Hematopoietic multipotent progenitor cell treated with erythropoietin and hydrocortisone succinate and interleukin-3 and kit ligand, for 15 days (in vitro differentiated cells): ENCODE measurements at regions not wholly inside any gene's neighbourhood (a gene's known extent, or its start where the extent isn't known, plus 50 kb on each side); places are given as distances from the start of the nearest gene placed in this dataset.
"Not testable (repeated sequence)": the region's sequence is repeated elsewhere in the genome, so short reads cannot be mapped to it uniquely, and the experiment has no call there.

Experiments used
- DNase-seq: peaks from one replicate; pipeline ENCODE4 v3.0.0-alpha.2; 2015; ENCODE audit warnings: low spot score

DNA sequence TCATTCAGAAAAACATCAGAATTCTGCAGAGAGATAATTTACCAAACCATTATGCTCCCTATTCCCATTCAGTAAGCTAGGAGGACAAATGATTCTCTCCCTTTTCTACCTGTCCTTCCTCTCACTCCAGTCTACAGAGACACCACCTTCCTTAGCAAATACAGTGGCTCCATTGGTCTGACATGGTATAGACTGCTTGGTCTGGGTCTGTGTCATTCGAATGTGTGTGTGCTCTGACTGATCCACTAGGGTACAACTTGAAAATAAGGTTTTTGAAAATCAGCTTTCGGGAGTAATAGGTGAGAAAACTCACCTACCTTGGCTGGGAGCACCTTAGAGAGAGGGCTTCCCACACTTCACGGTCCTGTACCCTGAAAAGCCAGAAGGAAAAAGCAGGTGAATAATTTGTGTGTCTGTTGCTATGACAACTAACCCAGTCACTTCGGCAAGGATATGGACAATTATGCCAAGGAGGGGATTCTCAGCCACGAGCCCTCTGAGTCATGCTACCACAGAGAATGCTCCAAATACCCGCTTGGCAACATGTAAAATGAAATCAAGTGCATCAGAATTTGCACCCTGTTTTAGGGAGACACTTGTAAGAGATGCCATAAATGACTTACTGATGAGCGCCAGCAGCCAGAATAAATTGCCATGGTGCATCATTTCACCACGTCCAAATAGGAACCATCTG, 114.5 kb upstream of the PRKCQ start:
- no peak for DNase-seq

DNA sequence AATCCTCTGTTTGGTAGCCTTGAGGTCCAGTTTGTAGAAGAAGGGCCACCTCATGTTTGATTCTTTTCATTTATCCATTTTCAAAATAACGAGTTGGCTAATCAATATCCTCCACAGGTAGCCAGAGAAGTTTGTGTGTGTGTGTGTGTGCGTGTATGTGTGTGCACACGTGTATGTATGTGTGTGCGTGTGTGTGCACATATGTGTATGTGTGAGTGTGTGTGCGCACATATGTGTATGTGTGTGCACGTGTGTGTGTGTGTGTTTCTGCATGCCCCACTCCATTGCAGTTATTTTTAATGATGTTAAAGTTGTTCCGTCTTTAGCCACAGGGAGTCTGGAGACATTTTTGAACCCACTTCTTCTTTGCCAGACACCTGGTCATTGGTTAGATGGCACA, 112.8 kb upstream of the PRKCQ start:
- DNase-seq: no peak

- no peak for DNase-seq
These were observed 112.0 kb upstream of the PRKCQ start for GRCh38 chr10:6692103-6692502.

DNA sequence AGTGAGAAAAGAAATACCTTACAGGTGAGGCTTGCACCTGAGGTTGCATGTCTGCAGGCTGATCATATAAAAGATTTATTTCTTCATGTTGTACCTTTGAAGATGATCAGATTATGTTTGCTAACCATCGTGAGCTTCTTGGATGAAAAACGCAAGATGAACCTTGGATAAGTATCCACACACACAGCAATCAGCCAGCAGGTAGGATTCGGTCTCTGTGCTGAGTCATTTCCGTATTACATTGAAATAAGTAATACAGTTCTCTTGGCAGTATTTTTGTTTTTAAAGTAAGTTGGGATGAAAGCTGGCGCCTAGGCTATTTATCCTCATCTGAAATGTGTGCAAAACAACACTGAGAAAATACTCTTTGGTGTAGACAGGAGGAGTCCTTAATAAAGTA, 109.0 kb upstream of the PRKCQ start:
- no peak for DNase-seq

GRCh38 chr10:6680735-6681134, 100.7 kb upstream of the PRKCQ start:
- DNase-seq: no peak

GRCh38 chr10:6678956-6679355, 98.9 kb upstream of the PRKCQ start:
- no peak for DNase-seq

GRCh38 chr10:6678211-6678803, 98.2 kb upstream of the PRKCQ start:
- peak; percentile 62 for DNase-seq

DNA sequence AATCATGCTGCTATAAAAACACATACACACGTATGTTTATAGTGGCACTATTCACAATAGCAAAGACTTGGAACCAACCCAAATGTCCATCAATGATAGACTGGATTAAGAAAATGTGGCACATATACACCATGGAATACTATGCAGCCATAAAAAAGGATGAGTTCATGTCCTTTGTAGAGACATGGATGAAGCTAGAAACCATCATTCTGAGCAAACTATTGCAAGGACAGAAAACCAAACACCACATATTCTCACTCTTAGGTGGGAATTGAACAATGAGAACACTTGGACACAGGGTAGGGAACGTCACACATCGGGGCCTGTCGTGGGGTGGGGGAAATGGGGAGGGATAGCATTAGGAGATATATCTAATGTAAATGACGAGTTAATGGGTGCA, 97.1 kb upstream of the PRKCQ start:
- not testable (repeated sequence) for DNase-seq

DNA sequence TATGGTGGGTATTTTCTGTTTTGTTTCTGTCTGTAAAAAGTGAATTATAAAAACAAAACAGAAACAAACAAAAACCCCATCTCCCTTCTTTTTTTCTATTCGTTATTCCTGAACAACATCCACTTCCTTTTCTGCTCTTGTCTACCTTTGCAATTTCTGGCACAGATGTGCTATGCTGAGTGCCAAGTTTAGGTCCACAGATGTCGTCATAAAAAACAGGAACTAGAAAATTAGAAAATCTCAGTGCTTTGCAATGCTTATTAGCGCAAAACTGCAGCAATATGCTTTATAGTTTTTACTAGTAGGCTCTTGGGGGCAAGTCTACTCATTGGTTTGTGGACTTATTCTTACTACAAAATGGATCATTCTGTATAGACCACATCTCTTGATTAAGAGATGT, 94.2 kb upstream of the PRKCQ start:
- DNase-seq: no peak

DNA sequence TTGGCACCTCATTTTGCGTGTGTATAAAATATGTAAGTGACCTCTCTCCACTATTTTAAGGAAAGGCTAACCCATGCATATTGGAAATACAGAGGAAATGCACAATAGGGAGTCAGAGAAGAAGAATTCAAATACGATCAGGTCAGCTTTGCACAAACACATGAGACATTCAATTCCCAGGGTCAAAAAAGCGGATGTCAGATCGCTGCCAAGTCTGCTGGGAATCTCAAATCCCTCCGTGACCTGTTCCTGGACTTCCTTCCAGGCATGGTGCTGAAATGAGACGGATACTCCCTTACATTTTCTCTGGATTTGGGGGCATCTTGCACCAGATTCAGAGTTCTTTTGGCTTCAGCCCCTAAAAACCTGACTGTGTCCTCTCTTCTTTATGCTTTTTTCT, 91.9 kb upstream of the PRKCQ start:
- no peak for DNase-seq

DNA sequence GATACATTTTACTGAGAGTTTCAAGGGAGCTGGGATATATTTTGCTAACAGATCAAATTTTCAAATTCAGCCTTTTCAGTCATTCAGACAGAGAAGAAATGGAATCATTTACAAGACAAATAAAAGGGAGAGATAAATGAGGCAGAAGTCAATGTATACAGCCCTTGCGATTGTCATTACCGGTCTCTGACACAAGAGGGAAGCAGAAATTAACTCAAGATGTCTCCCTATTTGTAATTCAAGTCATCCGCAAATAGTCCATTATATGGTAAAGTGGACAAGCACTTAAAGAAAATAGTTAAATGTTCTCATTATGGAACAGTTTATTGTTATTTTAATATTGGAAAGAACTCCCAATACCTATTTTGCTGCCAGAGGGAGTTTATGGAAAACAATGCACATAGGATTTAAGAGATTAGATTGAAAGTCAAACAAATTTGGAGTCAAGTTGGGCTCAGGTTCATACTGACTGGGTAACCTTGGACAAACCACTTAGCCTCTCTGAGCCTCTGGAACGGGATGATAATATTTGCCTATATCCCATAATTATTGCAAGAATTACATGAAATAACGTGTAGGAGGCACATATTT, 89.3 kb upstream of the PRKCQ start:
- peak; percentile 9 for DNase-seq

GRCh38 chr10:6667679-6668270, 87.7 kb upstream of the PRKCQ start:
- peak; percentile 23 for DNase-seq

DNA sequence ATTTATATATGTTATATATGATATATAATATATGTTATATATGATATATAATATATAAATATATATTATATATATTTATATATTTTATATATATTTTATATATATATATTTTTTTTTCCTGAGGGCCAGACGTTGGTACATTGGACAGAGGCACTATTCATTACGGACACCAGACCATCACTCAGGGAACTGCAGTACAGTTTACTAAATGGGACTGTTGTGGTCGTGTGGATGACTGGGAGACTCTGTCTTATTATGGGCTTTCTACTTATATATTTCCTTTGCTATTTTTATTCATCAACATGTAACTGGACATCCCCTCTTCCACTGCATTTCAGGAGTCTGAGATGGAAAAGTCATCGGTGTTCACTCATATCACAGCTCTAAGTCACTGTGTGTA, 87.1 kb upstream of the PRKCQ start:
- no peak for DNase-seq

- DNase-seq: no peak
These were observed 85.8 kb upstream of the PRKCQ start for GRCh38 chr10:6665847-6666246.

GRCh38 chr10:6660460-6660859, 80.4 kb upstream of the PRKCQ start:
- no peak for DNase-seq

DNA sequence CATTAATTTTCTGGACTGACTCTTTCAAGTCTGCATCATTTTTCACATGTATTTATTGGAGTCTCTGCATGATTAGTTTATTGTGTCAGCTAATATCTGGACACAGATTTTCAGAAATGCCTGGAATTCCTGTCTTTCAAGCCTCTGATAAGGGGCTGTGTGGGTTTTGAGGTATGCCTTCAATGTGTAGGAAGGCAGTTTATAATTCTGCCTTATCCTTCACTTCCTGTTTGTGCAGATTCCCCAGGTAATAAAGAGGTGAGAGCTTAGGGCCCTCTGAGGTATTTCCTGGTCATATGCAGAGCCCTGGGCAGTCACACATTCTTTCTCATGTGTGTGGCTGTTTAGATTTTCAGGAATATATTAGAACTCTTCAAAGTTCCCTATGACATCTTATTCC, 79.4 kb upstream of the PRKCQ start:
- DNase-seq: no peak

- no peak for DNase-seq
These were observed 77.6 kb upstream of the PRKCQ start for GRCh38 chr10:6657669-6658068.

- DNase-seq: no peak
These were observed 77.1 kb upstream of the PRKCQ start for GRCh38 chr10:6657196-6657595.

GRCh38 chr10:6654571-6654970, 74.5 kb upstream of the PRKCQ start:
- no peak for DNase-seq

DNA sequence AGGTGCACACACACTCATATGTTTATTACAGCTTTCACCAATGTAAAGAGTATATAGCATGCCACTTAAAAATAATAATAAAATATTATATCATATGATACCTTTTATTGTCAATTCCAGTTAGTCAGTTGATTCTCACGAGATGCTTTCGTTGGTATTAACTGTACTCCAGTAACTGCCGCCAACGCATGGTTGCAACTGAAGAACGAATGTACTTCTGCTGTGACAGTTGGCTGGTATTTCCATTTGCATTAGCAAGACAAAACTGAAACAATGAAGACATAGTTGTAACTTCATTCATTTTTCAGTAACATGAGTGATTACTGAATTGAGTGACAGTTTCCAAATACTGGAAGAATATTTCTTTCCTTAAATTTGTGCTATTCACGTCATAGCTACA, 70.5 kb upstream of the PRKCQ start:
- DNase-seq: no peak

DNA sequence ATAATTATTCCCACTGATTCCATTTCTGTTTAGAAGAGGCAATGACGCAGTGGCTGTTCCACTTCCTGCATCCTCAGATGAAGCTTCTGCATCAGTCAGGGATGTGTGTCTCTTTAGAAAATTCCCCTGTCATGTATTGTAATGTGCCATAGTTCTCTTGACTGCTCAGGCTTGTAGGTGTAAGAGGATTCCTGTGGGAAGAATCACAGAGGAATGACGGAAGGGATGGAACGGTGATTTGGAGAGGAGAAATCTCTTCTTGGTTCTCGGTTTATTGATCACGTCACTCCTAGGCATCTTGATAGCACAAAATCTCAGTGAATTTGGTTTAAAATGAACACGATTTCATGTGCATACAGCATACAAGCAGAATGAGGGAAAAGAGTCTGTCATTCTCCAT, 69.8 kb upstream of the PRKCQ start:
- no peak for DNase-seq

DNA sequence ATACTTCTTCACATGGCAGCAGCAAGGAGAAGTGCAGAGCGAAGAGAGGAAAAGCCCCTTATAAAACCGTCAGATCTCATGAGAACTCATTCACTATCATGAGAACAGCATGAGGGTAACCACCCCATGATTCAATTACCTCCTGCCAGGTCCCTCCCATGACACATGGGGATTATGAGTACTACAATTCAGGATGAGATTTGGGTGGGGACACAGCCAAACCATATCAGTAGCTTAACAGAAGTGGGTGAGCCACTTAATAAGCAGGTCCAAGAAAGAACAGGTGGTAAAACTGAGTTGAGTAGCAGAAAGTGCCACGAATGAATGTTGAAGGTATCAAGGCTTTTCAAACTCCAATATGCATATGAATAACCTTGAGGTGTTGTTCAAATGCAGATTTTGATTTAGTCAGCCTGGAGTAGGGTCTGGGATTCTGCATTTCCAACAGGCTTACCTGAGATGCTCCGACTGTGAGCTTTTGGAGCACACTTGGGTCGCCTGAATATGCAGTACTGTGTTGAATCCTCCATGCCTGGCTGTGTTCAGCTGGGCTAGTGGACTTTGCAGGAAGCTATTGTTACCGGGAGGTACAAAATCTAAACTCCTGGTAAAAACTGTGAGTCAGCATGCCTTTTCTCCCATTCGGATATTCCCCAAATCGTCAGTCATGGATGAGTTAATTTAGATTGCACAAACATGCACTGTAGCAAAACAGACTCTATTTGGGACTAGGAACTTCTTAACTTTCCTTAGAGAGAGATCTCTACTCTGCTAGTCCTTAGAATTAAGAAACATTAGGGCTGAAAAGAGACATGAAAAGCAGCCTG, 69.0 kb upstream of the PRKCQ start:
- no peak for DNase-seq
